ENCODE measurements at regions not wholly inside any gene's neighbourhood (a gene's known extent, or its start where the extent isn't known, plus 50 kb on each side); places are given as distances from the start of the nearest gene placed in this dataset.
A peak's percentile ranks its signal among the peaks of the same experiment; 100 is the strongest.
"Not testable (repeated sequence)": the region's sequence is repeated elsewhere in the genome, so short reads cannot be mapped to it uniquely, and the experiment has no call there.

DNA sequence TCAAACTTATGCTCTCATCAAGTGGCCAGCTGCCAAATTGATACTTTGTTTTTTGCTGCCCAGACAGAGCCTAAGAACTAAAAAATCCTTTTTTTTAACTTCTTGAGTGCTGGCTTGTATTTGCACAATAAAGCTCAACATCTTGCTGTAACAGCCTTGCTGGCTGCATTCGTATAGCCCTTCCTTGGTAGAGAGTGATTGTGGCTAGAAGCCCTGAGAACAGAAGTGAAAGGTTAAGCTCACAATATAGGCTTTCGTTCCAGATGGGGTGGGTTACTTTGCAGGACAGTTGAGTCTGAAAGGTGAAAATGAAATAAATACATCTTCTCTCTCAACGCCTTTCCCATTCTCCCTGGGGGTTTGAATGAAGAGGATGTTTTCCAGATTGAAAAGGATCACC lies 278.8 kb downstream of the HS3ST3B1 start:
- CTCF ChIA-PET = no interaction called here
- Histone ChIP-seq H3K27me3 (ENCODE audit: control insufficient read depth, insufficient read depth, low read length) (peaks cover 11% of the 10 kb centered on the region), H3K9me3 (ENCODE audit: control insufficient read depth, insufficient read depth, low read length) (no peaks in the 10 kb centered on the region), H3K4me3 (ENCODE audit: low read depth, low read length) (no peak overlapping the region), H3K27ac (ENCODE audit: low read depth, low read length) (no peak overlapping the region)
- DNase-seq (ENCODE audit: low read depth, low spot score) = no peak
- TF ChIP-seq, protein P1, sequence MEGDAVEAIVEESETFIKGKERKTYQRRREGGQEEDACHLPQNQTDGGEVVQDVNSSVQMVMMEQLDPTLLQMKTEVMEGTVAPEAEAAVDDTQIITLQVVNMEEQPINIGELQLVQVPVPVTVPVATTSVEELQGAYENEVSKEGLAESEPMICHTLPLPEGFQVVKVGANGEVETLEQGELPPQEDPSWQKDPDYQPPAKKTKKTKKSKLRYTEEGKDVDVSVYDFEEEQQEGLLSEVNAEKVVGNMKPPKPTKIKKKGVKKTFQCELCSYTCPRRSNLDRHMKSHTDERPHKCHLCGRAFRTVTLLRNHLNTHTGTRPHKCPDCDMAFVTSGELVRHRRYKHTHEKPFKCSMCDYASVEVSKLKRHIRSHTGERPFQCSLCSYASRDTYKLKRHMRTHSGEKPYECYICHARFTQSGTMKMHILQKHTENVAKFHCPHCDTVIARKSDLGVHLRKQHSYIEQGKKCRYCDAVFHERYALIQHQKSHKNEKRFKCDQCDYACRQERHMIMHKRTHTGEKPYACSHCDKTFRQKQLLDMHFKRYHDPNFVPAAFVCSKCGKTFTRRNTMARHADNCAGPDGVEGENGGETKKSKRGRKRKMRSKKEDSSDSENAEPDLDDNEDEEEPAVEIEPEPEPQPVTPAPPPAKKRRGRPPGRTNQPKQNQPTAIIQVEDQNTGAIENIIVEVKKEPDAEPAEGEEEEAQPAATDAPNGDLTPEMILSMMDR (IDR thresholded peaks at IDR 0.05; ENCODE audit: low read depth, low read length) = no peak
- POLR2A ChIA-PET = no interaction called here

GRCh38 chr17:14575471-14575953 lies 274.6 kb downstream of the HS3ST3B1 start:
- DNase-seq (ENCODE audit: low read depth, low spot score) = peak; percentile 11
- H3K27me3 ChIP-seq (ENCODE audit: control insufficient read depth, insufficient read depth, low read length) = peaks cover 18% of the 10 kb centered on the region
- H3K9me3 ChIP-seq (ENCODE audit: control insufficient read depth, insufficient read depth, low read length) = no peaks in the 10 kb centered on the region
- H3K4me3 ChIP-seq (ENCODE audit: low read depth, low read length) = no peak overlapping the region
- POLR2A ChIA-PET = no interaction called here
- CTCF ChIA-PET = interaction anchor here (1.7 kb wide), 1 partner anchor 351 kb away, joined by 5 read pairs; no protein-coding TSS in a partner anchor
- TF ChIP-seq, protein P1 (IDR thresholded peaks at IDR 0.05; ENCODE audit: low read depth, low read length) = no peak
- no peak overlapping the region for H3K27ac ChIP-seq (ENCODE audit: low read depth, low read length)

GRCh38 chr17:14560325-14560724 lies 259.4 kb downstream of the HS3ST3B1 start:
- H3K4me3 ChIP-seq (ENCODE audit: low read depth, low read length); DNase-seq (ENCODE audit: low read depth, low spot score); H3K27me3 ChIP-seq (ENCODE audit: control insufficient read depth, insufficient read depth, low read length); CTCF ChIA-PET; H3K27ac ChIP-seq (ENCODE audit: low read depth, low read length); H3K9me3 ChIP-seq (ENCODE audit: control insufficient read depth, insufficient read depth, low read length); POLR2A ChIA-PET: not testable (repeated sequence)

DNA sequence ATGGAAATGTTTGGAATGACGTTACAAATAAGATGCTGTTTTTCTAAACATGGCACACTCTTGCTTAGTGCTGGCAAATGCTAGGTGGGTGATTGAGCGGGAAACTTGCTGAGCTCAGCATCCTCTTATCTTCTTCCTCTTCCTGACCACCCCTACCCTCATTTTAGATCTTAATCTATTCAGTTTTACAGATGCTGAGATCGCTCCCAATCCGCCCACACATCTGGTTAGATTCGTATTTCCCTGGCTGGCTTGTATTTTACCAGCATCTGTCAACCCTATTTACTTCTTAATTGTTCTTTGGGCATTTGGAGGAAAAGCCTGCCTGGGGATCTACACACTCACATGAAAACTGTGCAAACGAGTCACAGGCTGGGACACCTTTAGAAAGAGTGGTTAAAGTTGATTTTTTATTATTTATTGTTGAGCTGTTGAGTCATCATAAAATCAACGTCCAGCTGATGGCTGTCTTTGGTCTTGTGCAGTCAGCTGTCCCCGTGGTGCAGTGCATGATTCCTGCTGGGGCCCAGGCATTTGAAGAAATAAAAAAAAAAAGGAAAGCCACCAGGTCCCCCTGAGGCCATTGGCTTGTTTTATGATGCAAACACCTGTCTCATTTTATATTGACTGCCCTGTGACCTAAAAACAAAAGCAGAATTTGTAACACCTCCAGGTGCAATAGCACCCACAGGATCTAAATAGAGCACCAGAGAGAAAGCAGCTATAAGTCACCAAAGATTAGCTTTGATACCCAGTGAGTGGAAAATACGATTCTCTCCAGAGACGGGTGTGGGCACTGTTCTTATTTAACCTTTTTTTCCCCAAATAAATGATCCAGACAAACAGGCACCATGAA lies 258.6 kb downstream of the HS3ST3B1 start:
- Histone ChIP-seq H3K27me3 (ENCODE audit: control insufficient read depth, insufficient read depth, low read length) (no peaks in the 10 kb centered on the region), H3K27ac (ENCODE audit: low read depth, low read length) (no peak overlapping the region), H3K9me3 (ENCODE audit: control insufficient read depth, insufficient read depth, low read length) (no peaks in the 10 kb centered on the region), H3K4me3 (ENCODE audit: low read depth, low read length) (no peak overlapping the region)
- CTCF ChIA-PET = interaction anchor here (0.6 kb wide), 1 partner anchor 41 kb away, joined by 5 read pairs; no protein-coding TSS in a partner anchor
- POLR2A ChIA-PET = no interaction called here
- DNase-seq (ENCODE audit: low read depth, low spot score) = no peak
- TF ChIP-seq, protein P1 (IDR thresholded peaks at IDR 0.05; ENCODE audit: low read depth, low read length) = no peak

GRCh38 chr17:14557480-14557879 lies 256.6 kb downstream of the HS3ST3B1 start:
- Histone ChIP-seq H3K4me3 (ENCODE audit: low read depth, low read length) (no peak overlapping the region), H3K9me3 (ENCODE audit: control insufficient read depth, insufficient read depth, low read length) (no peaks in the 10 kb centered on the region), H3K27me3 (ENCODE audit: control insufficient read depth, insufficient read depth, low read length) (no peaks in the 10 kb centered on the region), H3K27ac (ENCODE audit: low read depth, low read length) (no peak overlapping the region)
- DNase-seq (ENCODE audit: low read depth, low spot score) = no peak
- POLR2A ChIA-PET = no interaction called here
- TF ChIP-seq, protein P1 (IDR thresholded peaks at IDR 0.05; ENCODE audit: low read depth, low read length) = no peak
- CTCF ChIA-PET = interaction anchor here (0.7 kb wide), 1 partner anchor 467 kb away, joined by 4 read pairs; no protein-coding TSS in a partner anchor
